GM19463 (cell line): ENCODE measurements at regions not wholly inside any gene's neighbourhood (a gene's known extent, or its start where the extent isn't known, plus 50 kb on each side); places are given as distances from the start of the nearest gene placed in this dataset.

Experiments
- ATAC-seq: cut with Tn5 transposase; IDR thresholded peaks from one replicate; pipeline ENCODE4 v1.9.1; 2021; ENCODE audit warnings: mild to moderate bottlenecking, moderate library complexity; ENCODE audit not compliant: unreplicated experiment

GRCh38 chr16:65783709-65784474 is 582.6 kb upstream of the CDH5 start:
- no peak for ATAC-seq

DNA sequence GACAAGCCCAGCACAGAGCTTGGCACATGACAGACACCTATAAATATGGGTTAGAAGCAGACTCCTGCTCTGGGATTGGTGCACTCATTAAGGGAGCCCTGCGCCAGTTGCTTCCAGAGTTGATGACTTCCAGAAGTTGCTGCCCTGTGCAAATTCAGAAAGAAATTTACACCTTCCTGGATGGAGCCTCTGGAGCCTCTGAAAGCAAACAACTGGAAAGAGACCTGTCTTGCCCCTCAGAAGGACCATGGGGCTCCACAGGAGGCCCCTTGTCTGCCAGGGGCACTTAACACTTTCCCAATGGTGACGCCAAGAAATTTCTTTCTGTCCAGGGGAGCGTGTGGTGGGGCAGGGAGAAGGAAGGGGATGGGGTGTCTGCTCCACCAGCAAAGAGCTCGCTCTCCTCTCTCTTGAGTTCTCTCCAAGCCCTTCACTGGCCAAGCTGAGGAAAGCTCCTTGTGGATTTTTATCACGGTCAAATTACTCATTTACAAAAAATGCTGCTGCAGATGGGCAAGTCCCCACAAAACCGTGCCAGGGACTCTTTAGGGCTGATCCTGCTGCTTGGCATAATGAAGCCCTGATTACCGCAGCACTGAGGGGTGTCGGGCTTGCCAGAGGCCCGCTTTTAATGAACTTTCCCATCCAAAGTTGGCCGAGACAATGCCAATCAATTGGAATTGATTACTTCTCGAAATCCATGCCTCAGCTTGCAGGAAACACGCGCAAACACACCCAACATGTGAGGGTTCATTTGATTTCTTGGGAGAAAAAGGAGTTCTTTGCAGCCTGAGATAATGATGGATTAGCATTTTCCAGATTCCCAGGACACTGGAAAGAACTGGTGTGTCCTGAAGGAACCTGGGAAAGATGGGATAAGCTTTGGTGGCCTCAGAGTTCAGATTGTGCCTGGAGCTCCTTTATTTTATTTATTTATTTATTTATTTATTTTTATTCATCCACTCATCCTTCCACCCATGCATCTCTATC is 583.6 kb upstream of the CDH5 start:
- ATAC-seq: no peak

DNA sequence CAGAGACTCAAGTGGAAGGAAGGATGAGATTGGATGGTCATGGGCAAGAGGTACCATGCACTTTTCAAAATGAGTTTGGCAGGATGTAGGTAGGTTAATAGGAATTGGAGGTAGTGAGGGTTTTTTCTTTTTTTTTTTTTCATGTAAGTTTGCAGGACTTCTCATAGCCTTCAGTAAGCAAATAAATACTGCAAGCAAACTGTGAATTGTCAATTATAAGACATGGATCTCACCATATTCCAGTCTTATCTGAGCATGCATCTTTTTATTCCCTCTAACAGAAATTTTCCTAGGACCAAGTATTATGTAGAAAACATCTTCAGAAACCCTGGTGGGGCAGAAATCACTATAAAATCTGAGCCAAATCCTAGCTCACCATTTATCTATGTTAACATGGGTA is 584.6 kb upstream of the CDH5 start:
- ATAC-seq: no peak

GRCh38 chr16:65781363-65781762 is 585.1 kb upstream of the CDH5 start:
- no peak for ATAC-seq

GRCh38 chr16:65779201-65779600 is 587.3 kb upstream of the CDH5 start:
- ATAC-seq: no peak

DNA sequence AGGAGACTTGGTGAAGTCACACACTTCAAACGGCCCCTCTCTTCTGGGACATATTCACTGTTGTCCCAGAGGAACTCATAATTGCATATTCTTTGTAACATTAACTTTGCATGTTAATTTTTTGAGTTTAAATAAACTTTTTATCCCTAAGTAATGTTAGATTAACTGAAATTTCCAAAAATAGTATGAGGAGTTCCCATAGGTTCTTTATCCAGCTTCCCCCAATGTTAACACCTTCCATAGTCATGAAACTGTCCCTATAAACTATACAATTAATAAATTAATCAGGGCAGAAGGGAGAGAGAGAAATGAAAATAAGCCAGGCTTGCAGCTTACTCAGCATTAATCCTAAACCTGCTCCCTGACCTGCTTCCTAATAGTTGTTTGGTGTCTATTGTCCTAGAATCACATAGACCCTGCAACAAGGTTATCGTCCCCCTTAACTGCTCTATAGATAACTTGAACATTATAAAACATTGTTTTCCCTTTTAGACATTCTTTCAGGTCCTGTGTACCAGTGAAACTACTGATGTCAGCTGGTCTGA is 589.8 kb upstream of the CDH5 start:
- ATAC-seq: no peak

- ATAC-seq: no peak
Measured at GRCh38 chr16:65775829-65776228, 590.7 kb upstream of the CDH5 start.

DNA sequence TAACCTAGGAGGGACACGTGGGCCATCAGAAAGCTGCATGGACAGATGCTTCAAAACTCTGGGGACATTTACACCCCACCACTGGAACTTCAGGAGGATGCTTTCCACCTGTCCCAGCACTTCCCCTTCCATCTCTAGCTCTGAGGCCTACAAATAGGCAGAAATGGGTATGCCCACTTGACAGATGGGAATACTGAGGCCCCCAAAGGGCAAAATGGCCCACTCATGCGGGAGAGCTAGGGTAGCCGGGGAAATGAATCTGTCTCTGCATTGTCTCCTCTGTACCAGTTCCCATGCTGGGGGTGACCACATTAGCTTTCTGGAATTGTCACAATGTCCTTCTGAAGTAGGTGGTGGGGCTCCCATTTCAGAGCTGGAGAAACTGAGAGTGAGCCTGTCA is 592.1 kb upstream of the CDH5 start:
- no peak for ATAC-seq

DNA sequence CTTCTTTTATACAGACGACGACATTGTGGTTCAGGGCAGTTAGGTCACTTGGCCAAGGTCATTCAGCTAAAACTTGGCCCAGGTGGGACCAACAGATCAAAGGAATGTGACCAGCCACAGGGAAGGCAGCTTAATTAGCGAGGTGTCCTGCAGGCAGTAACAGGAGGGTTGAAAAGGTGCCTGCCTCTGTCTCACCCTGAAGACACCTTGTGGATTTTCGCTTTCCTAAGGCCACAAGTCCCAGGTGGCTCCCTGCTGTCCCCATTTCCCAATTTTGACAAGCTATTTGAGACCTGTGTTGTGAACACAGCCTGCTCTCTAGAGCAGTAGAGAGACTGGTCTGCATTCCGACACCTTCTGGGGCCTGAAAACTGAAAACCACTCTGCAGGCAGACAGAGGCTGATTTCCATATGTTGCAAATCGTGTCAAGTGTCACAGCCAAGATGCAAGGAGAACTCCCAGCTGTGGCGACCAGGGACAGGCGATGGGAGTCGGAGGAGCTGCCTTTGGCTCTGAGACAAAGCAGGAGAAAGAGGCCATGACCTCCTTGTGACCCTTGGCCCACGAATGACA is 593.1 kb upstream of the CDH5 start:
- no peak for ATAC-seq

- no peak for ATAC-seq
Measured at GRCh38 chr16:65772134-65772732, 594.3 kb upstream of the CDH5 start.

GRCh38 chr16:65771707-65772106 is 594.8 kb upstream of the CDH5 start:
- no peak for ATAC-seq

GRCh38 chr16:65770752-65771151 is 595.7 kb upstream of the CDH5 start:
- ATAC-seq: no peak

DNA sequence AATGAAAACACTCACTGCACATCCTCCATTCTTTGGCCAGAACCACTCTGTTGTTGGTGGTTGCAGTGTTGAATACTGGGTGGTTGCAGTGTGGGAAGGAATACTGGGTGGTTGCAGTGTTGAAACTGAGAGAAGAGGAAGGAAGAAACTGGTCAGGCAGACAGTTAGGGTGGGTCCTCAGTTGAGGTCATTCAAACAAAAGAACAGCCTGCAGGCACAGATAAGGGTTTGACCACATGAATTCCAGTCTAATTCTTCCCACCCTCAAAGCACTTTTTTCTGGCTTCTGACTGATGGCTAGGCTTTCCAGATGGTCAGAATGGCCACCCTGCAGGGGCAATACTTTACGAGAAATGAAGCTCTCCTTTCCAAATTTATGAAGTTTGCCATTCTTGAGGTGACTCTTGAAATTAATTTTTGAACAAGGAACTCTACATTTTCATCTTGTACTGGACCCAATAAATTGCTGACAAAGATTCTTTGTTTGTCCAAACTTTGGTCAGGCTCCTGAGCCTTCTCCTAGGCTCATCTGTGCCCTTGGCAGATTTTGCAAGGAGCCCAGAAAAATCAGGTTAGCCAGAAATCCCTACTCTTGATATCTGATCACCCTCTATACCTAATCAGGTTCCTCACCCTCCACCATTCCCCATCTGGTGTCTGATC is 596.6 kb upstream of the CDH5 start:
- ATAC-seq: no peak

- no peak for ATAC-seq
Measured at GRCh38 chr16:65769055-65769465, 597.4 kb upstream of the CDH5 start.

GRCh38 chr16:65767125-65767524 is 599.4 kb upstream of the CDH5 start:
- no peak for ATAC-seq

DNA sequence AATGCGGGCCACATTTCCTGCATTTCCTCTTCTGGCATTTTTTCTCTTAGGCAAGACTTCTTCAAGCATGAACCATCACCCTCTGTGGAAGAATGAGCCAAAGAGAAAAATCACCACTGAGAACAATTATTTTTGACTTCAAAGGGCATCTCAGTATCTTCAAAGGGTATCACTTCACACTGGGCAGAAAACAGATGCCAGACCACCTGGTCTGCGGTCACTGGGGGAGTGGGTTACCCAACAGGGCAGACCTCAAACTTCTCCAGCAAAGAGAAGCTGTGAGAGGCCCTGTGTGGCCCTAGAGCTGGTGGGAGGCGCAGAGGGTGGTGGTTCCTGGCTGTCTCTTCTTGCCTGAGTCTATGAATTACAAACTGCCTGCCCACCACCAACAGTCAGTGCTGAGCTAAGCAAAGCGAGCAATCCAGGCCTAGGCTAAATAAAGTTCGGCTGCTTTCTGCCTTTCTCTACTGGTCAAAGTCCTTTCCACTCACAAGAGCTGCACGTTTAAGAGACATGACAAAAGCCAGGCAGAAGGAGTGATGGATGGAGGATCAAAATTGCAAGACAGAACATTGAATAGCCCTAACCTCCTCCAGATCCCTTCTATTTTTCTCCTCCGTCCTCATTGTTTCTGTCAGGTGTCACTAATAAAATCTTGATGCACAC is 602.7 kb upstream of the CDH5 start:
- ATAC-seq: no peak

DNA sequence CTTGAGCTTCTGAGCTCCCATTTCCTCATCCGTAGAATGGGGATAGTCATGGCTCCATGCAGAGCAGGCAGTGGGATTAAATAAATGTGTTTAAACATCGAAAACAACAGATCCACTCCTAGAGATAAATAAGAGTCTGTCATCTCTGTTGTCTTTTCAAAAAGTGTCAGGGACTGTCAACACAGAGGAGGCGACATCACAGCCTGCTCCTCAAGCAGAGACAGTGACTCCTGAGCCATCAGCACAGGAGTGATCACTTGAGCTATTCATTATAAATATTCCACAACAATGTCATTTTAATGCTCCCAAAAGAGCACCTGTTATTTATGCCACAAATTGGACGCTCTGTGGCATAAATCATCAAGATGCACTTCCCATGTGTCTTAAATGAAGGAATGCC is 605.6 kb upstream of the CDH5 start:
- ATAC-seq: no peak

GRCh38 chr16:65758620-65759019 is 607.9 kb upstream of the CDH5 start:
- no peak for ATAC-seq

DNA sequence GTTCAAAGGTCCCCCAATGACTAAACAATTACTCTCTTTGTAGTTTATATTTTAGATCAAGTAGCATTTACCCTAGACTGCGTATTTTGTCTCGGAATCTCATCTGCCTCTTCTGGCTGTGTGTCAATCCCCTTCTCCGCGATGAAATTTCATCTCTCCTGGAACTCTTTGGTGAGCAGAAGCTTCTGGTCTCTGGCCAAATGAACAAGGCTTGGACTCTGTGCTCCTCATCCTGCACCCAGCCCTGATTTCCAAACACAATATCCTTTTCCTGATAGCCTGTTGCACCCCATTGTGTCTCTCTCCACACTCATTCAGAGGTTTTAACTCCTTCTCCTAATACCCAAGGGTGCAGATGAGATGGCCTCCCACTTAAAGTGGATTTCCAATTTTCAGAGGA is 609.4 kb upstream of the CDH5 start:
- ATAC-seq: no peak

DNA sequence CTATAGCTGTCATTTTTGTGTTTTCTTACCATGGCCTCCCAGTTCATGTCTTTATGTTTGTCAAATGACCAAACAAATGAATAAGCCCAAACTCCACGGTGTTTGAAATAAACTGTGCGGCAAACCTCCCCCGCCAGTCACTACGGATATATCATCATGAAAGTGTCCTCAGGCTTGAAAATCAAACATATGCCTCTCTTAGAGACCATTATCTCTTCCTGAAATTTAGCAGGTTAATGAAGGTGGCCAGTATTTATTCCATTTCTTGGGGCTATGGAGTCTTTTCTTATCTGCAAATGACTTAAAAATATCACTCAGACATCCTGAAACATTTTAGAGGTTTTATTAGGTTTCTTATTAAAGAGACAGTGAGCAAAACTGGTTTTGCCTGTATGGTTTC is 610.3 kb upstream of the CDH5 start:
- no peak for ATAC-seq
